ENCODE measurements at regions not wholly inside any gene's neighbourhood (a gene's known extent, or its start where the extent isn't known, plus 50 kb on each side); places are given as distances from the start of the nearest gene placed in this dataset.

DNA sequence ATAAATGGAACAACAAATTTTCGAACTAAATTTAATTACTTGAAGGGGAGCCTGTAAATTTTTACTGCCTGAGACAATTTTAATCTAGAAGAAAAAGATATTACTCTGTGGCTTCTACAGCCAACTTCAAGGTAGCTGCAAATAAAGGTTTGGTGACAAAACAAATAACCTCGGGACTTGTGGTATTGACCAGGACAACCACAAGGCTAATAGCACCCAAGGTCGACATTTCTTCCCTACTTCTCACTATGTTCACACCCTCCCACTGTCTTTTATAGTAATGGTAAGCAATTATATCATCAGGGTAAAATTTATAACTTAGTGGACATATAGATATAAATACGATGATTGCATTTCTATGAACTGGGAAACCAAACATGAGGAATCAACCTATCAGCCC, 67.9 kb upstream of the SPINK5 start:
- TF ChIP-seq EZH2phosphoT487 (IDR thresholded peaks at IDR 0.05; ENCODE audit: borderline replicate concordance, low read length): no peak
- TF ChIP-seq, protein P1, sequence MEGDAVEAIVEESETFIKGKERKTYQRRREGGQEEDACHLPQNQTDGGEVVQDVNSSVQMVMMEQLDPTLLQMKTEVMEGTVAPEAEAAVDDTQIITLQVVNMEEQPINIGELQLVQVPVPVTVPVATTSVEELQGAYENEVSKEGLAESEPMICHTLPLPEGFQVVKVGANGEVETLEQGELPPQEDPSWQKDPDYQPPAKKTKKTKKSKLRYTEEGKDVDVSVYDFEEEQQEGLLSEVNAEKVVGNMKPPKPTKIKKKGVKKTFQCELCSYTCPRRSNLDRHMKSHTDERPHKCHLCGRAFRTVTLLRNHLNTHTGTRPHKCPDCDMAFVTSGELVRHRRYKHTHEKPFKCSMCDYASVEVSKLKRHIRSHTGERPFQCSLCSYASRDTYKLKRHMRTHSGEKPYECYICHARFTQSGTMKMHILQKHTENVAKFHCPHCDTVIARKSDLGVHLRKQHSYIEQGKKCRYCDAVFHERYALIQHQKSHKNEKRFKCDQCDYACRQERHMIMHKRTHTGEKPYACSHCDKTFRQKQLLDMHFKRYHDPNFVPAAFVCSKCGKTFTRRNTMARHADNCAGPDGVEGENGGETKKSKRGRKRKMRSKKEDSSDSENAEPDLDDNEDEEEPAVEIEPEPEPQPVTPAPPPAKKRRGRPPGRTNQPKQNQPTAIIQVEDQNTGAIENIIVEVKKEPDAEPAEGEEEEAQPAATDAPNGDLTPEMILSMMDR (IDR thresholded peaks at IDR 0.05; ENCODE audit: low read depth, low read length, poor library complexity, severe bottlenecking): no peak

Data from DOHH2 (cell line).